Vagina (tissue), 2 donors: ENCODE measurements at regions not wholly inside any gene's neighbourhood (a gene's known extent, or its start where the extent isn't known, plus 50 kb on each side); places are given as distances from the start of the nearest gene placed in this dataset.

Source experiments
- DNase-seq, 2 donors: peaks; one replicate each; pipeline ENCODE4 v3.0.0-alpha.2; 2017; ENCODE audit errors: extremely low spot score in 2 of 2
- H3K27ac ChIP-seq: fragments of 200-600 bp; sonication (generic); one replicate; pipeline ENCODE4 v1.5.1; 2019
- H3K27me3 ChIP-seq: fragments of 200-600 bp; sonication (generic); one replicate; pipeline ENCODE4 v1.5.1; 2019
- H3K36me3 ChIP-seq, 2 donors: fragments of 200-600 bp; sonication (generic); one replicate each; pipeline ENCODE4 v1.5.1; 2017 to 2019
- H3K4me1 ChIP-seq: fragments of 200-600 bp; sonication (generic); one replicate; pipeline ENCODE4 v1.5.1; 2019
- H3K4me3 ChIP-seq, 2 donors: fragments of 200-600 bp; sonication (generic); 1 replicate in 1 of 2; 2 replicates in 1 of 2; pipeline ENCODE4 v1.5.1; 2016 to 2019
- H3K9me3 ChIP-seq: fragments of 200-600 bp; sonication (generic); one replicate; pipeline ENCODE4 v1.5.1; 2019
- CTCF ChIP-seq, 3 experiments: fragments of 450-650 bp in 2 of 3; fragments of 200-600 bp in 1 of 3; sonication (generic) in 1 of 3; IDR thresholded peaks; one replicate each; pipeline ENCODE4 v1.5.1; 2017 to 2019; ENCODE audit warnings: antibody characterized with exemption in 3 of 3, mild to moderate bottlenecking in 2 of 3, moderate library complexity in 2 of 3
- POLR2A ChIP-seq, 2 donors: fragments of 450-650 bp; IDR thresholded peaks; one replicate each; pipeline ENCODE4 v1.6.1; 2017; ENCODE audit warnings: antibody characterized with exemption in 2 of 2, mild to moderate bottlenecking in 2 of 2, moderate library complexity in 2 of 2
- POLR2AphosphoS5 ChIP-seq, 2 donors: sonication (generic); formaldehyde crosslinking; IDR thresholded peaks; one replicate each; pipeline ENCODE4 v1.9.0; 2017; ENCODE audit warnings: antibody characterized with exemption in 2 of 2, mild to moderate bottlenecking in 2 of 2, low read depth in 1 of 2; ENCODE audit not compliant: insufficient read depth in 1 of 2
- intact Hi-C: fragments of 100-400 bp; cut with DNase I; formaldehyde crosslinking; loops from one replicate; pipeline ENCODE4 v1.15.1; 2023

GRCh38 chr6:149254253-149254652 is 63.3 kb upstream of the TAB2 start:
- TF ChIP-seq POLR2AphosphoS5 (IDR thresholded peaks at IDR 0.05; ENCODE audit: insufficient read depth in 1 of 2, low read depth in 1 of 2) (no peak), CTCF (IDR thresholded peaks at IDR 0.05) (no peak), POLR2A (IDR thresholded peaks at IDR 0.05) (no peak)
- H3K27me3 ChIP-seq, result no peaks in the 10 kb centered on the region
- no peak for DNase-seq
- no peaks in the 10 kb centered on the region for H3K4me1 ChIP-seq
- H3K27ac ChIP-seq, result no peak overlapping the region
- intact Hi-C loops, result no loop called here
- H3K9me3 ChIP-seq, result no peaks in the 10 kb centered on the region
- no peak overlapping the region for H3K4me3 ChIP-seq
- H3K36me3 ChIP-seq, result no peaks in the 10 kb centered on the region

GRCh38 chr6:149259753-149260152 is 57.8 kb upstream of the TAB2 start:
- Histone ChIP-seq H3K36me3 (no peaks in the 10 kb centered on the region), H3K4me1 (no peaks in the 10 kb centered on the region), H3K27ac (no peak overlapping the region), H3K4me3 (no peak overlapping the region), H3K27me3 (no peaks in the 10 kb centered on the region), H3K9me3 (no peaks in the 10 kb centered on the region)
- TF ChIP-seq POLR2A (IDR thresholded peaks at IDR 0.05), result no peak
- no peak for TF ChIP-seq POLR2AphosphoS5 (IDR thresholded peaks at IDR 0.05; ENCODE audit: insufficient read depth in 1 of 2, low read depth in 1 of 2)
- no peak for TF ChIP-seq CTCF (IDR thresholded peaks at IDR 0.05)
- intact Hi-C loops, result no loop called here
- no peak for DNase-seq

GRCh38 chr6:149260214-149260874 is 57.2 kb upstream of the TAB2 start:
- no peaks in the 10 kb centered on the region for H3K36me3 ChIP-seq
- no peaks in the 10 kb centered on the region for H3K9me3 ChIP-seq
- intact Hi-C loops, result no loop called here
- TF ChIP-seq POLR2A (IDR thresholded peaks at IDR 0.05) (no peak), CTCF (IDR thresholded peaks at IDR 0.05) (no peak)
- H3K4me3 ChIP-seq, result no peak overlapping the region
- no peak for DNase-seq
- H3K27me3 ChIP-seq, result no peaks in the 10 kb centered on the region
- H3K27ac ChIP-seq, result no peak overlapping the region
- no peaks in the 10 kb centered on the region for H3K4me1 ChIP-seq

- Histone ChIP-seq H3K27me3 (no peaks in the 10 kb centered on the region), H3K4me3 (no peak overlapping the region), H3K27ac (no peak overlapping the region), H3K9me3 (no peaks in the 10 kb centered on the region), H3K4me1 (no peaks in the 10 kb centered on the region), H3K36me3 (no peaks in the 10 kb centered on the region)
- TF ChIP-seq POLR2A (IDR thresholded peaks at IDR 0.05) (no peak), POLR2AphosphoS5 (IDR thresholded peaks at IDR 0.05; ENCODE audit: insufficient read depth in 1 of 2, low read depth in 1 of 2) (no peak), CTCF (IDR thresholded peaks at IDR 0.05) (no peak)
- intact Hi-C loops, result no loop called here
- DNase-seq, result no peak
Measured at GRCh38 chr6:149261364-149262040, 56.0 kb upstream of the TAB2 start.

GRCh38 chr6:149263321-149263720 is 54.2 kb upstream of the TAB2 start:
- TF ChIP-seq POLR2A (IDR thresholded peaks at IDR 0.05) (no peak), CTCF (IDR thresholded peaks at IDR 0.05) (no peak), POLR2AphosphoS5 (IDR thresholded peaks at IDR 0.05; ENCODE audit: insufficient read depth in 1 of 2, low read depth in 1 of 2) (no peak)
- DNase-seq, result no peak
- intact Hi-C loops, result no loop called here
- Histone ChIP-seq H3K27ac (no peak overlapping the region), H3K36me3 (no peaks in the 10 kb centered on the region), H3K9me3 (no peaks in the 10 kb centered on the region), H3K4me1 (no peaks in the 10 kb centered on the region), H3K27me3 (no peaks in the 10 kb centered on the region), H3K4me3 (no peak overlapping the region)
